Gastroesophageal sphincter (tissue), 3 donors: ENCODE measurements at regions not wholly inside any gene's neighbourhood (a gene's known extent, or its start where the extent isn't known, plus 50 kb on each side); places are given as distances from the start of the nearest gene placed in this dataset.

Source experiments
- POLR2A ChIP-seq, 2 donors: fragments of 450-650 bp; IDR thresholded peaks; one replicate each; pipeline ENCODE4 v1.6.1; 2017; ENCODE audit warnings: antibody characterized with exemption in 2 of 2, mild to moderate bottlenecking in 2 of 2, moderate library complexity in 1 of 2
- TF ChIP-seq, protein P1 (sequence below), 4 experiments: fragments of 200-600 bp in 2 of 4; fragments of 450-650 bp in 2 of 4; sonication (generic) in 1 of 4; IDR thresholded peaks; one replicate each; pipeline ENCODE4 v1.5.1; 2017 to 2019; ENCODE audit warnings: antibody characterized with exemption in 4 of 4, mild to moderate bottlenecking in 2 of 4, moderate library complexity in 2 of 4

DNA sequence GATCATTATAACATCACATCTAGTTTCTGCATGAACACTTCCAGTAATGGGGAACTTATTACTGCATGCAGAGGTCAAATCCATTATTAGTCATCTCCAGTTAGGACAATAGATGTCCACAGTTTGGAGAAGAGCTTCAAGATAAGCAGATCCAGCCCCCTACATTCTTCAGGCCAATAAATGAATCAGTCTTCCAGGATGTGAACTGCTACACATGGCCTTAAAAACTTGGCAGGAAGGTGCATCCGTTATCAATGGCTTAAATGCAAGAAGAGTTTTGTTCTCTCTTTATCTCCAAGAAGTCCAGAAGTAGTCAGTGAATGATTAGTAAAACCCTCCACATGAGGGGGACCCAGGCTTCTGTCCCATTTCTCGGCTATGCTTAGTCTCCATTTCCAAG lies 70.8 kb downstream of the DMRTA2 start:
- TF ChIP-seq, protein P1, sequence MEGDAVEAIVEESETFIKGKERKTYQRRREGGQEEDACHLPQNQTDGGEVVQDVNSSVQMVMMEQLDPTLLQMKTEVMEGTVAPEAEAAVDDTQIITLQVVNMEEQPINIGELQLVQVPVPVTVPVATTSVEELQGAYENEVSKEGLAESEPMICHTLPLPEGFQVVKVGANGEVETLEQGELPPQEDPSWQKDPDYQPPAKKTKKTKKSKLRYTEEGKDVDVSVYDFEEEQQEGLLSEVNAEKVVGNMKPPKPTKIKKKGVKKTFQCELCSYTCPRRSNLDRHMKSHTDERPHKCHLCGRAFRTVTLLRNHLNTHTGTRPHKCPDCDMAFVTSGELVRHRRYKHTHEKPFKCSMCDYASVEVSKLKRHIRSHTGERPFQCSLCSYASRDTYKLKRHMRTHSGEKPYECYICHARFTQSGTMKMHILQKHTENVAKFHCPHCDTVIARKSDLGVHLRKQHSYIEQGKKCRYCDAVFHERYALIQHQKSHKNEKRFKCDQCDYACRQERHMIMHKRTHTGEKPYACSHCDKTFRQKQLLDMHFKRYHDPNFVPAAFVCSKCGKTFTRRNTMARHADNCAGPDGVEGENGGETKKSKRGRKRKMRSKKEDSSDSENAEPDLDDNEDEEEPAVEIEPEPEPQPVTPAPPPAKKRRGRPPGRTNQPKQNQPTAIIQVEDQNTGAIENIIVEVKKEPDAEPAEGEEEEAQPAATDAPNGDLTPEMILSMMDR (IDR thresholded peaks at IDR 0.05) = no peak
- no peak for TF ChIP-seq POLR2A (IDR thresholded peaks at IDR 0.05)
